ENCODE measurements at regions not wholly inside any gene's neighbourhood (a gene's known extent, or its start where the extent isn't known, plus 50 kb on each side); places are given as distances from the start of the nearest gene placed in this dataset.

- TF ChIP-seq, protein P1, sequence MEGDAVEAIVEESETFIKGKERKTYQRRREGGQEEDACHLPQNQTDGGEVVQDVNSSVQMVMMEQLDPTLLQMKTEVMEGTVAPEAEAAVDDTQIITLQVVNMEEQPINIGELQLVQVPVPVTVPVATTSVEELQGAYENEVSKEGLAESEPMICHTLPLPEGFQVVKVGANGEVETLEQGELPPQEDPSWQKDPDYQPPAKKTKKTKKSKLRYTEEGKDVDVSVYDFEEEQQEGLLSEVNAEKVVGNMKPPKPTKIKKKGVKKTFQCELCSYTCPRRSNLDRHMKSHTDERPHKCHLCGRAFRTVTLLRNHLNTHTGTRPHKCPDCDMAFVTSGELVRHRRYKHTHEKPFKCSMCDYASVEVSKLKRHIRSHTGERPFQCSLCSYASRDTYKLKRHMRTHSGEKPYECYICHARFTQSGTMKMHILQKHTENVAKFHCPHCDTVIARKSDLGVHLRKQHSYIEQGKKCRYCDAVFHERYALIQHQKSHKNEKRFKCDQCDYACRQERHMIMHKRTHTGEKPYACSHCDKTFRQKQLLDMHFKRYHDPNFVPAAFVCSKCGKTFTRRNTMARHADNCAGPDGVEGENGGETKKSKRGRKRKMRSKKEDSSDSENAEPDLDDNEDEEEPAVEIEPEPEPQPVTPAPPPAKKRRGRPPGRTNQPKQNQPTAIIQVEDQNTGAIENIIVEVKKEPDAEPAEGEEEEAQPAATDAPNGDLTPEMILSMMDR (IDR thresholded peaks at IDR 0.05) = no peak
- TF ChIP-seq POLR2A (IDR thresholded peaks at IDR 0.05) = no peak
Measured at GRCh38 chr13:85710545-85710944, 88.7 kb downstream of the SLITRK6 start.
